OCI-LY3 (cell line): ENCODE measurements at regions not wholly inside any gene's neighbourhood (a gene's known extent, or its start where the extent isn't known, plus 50 kb on each side); places are given as distances from the start of the nearest gene placed in this dataset.

ENCODE experiments used
- EZH2phosphoT487 ChIP-seq: fragments of 200-600 bp; shearing (Covaris generic); IDR thresholded peaks from 2 replicates; pipeline ENCODE4 v1.6.1; 2018; ENCODE audit warnings: antibody characterized with exemption, mixed run types, low read depth
- TF ChIP-seq, protein P1 (sequence below): fragments of 200-600, 300-600 bp; sonication (generic); IDR thresholded peaks from 2 replicates; pipeline ENCODE4 v1.5.1; 2014; ENCODE audit warnings: antibody characterized with exemption, low read length, low read depth

DNA sequence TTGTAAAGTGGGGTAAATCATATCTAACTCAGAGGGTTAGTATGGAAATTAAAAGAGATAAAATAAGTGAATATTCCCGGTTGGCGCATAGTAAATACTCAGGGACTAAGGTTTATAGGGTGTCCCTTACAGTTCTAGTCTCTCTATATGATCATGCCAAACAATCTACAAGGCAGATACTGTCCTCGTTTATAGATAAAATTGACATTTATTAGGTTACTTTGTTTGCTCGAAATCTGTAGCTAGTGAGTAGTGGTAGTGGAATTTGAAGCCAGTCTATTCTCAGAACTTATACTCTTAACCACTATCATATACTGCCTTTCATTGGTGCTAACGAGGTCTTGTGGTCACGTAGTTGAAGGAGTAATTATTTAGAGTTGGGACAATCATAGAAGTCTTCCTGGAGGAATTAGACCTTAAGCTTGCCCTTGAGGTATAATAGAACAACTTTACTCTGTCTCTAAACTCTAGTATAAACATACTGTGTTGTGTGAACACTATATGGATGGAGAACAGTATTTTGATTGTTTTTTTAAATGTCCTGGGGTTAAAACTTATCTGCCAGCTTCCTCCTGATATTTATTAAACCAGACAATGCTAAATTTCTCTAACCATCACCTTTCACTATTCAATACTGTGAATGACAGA, 324.0 kb downstream of the STIM2 start:
- TF ChIP-seq, protein P1, sequence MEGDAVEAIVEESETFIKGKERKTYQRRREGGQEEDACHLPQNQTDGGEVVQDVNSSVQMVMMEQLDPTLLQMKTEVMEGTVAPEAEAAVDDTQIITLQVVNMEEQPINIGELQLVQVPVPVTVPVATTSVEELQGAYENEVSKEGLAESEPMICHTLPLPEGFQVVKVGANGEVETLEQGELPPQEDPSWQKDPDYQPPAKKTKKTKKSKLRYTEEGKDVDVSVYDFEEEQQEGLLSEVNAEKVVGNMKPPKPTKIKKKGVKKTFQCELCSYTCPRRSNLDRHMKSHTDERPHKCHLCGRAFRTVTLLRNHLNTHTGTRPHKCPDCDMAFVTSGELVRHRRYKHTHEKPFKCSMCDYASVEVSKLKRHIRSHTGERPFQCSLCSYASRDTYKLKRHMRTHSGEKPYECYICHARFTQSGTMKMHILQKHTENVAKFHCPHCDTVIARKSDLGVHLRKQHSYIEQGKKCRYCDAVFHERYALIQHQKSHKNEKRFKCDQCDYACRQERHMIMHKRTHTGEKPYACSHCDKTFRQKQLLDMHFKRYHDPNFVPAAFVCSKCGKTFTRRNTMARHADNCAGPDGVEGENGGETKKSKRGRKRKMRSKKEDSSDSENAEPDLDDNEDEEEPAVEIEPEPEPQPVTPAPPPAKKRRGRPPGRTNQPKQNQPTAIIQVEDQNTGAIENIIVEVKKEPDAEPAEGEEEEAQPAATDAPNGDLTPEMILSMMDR, result no peak
- no peak for TF ChIP-seq EZH2phosphoT487
